Brain microvascular endothelial cell (primary cell): ENCODE measurements at regions not wholly inside any gene's neighbourhood (a gene's known extent, or its start where the extent isn't known, plus 50 kb on each side); places are given as distances from the start of the nearest gene placed in this dataset.

Experiments
- DNase-seq: peaks from one replicate; pipeline ENCODE4 v3.0.0-alpha.2; 2020
- H3K27ac ChIP-seq: fragments of 250-450 bp; sonication (Bioruptor Pico); 2 replicates; pipeline ENCODE4 v1.5.1; 2020; ENCODE audit warnings: mild to moderate bottlenecking, moderate library complexity
- H3K27me3 ChIP-seq: fragments of 250-450 bp; sonication (Bioruptor Pico); replicated peaks from 2 replicates; pipeline ENCODE4 v1.5.1; 2020; ENCODE audit warnings: mild to moderate bottlenecking
- H3K36me3 ChIP-seq: fragments of 250-450 bp; sonication (Bioruptor Pico); replicated peaks from 2 replicates; pipeline ENCODE4 v1.5.1; 2020; ENCODE audit warnings: mild to moderate bottlenecking
- H3K4me3 ChIP-seq: 2 replicates; pipeline ENCODE4 v1.5.1; 2011; ENCODE audit warnings: low read depth, mild to moderate bottlenecking, control low read depth, low read length, moderate library complexity
- CTCF ChIP-seq: IDR thresholded peaks from 2 replicates; pipeline ENCODE4 v1.5.1; 2011; ENCODE audit warnings: low read depth, mild to moderate bottlenecking, moderate library complexity, low read length, control low read depth, inconsistent platforms; ENCODE audit errors: missing control alignments
- in situ Hi-C: cut with HindIII; loops from 2 replicates; pipeline ENCODE4 v1.10.0; 2017; ENCODE audit warnings: low sequenced_read_pairs, low pct_ligation_motif_present

DNA sequence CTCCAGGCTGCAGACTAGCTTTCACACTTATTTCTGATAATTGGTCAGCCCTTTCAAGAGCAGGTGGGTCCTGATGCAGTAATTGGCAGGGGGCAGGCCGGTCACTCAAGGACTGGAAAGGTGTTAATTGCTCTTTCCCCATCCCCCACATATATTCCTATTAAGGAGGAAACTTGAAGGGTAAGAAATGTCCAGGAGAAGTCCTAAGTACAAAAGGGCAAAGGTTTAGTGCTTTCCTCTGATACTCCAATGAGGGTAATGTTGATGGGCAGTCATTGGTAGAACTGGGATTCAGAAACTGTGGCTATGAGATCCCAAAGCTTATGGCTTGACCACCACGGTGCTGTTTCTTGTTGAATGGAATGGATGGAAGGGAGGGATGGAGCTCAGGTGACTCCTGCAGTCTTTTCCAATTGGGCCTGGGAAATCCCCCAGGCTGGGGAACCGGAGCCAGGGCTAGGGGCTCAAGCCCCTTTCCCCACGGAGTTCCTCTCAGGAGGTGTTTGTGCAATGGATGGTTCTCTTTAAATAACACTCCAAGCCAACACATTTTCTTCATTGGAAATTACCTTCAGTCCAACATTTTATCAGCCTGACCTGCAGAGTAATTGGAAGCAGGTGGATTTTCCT lies 103.2 kb upstream of the ALDH1B1 start:
- DNase-seq, result no peak
- Histone ChIP-seq H3K4me3 (no peak overlapping the region), H3K36me3 (no peaks in the 10 kb centered on the region), H3K27ac (no peak overlapping the region), H3K27me3 (no peaks in the 10 kb centered on the region)
- in situ Hi-C loops, result no loop called here
- TF ChIP-seq CTCF, result no peak

DNA sequence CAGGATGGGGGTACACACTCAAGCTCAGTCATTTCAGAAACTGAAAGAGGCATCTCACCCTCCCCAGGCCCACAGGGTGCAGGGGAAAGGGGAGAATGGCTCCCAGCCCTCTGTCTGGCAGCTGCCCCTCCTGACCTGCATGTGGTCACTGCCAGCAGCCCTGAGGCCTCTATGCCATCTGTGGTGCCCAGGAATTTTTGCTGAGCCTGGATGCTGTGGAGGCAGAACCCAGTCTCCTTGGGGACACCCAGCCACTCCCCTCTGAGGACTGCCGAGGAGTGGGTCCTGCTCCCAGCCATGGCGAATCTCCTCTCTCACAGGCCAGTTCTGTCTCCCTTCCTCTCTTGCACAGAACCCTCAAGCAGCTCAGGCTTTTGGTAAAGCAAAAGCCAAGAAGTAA lies 104.0 kb upstream of the ALDH1B1 start:
- no peaks in the 10 kb centered on the region for H3K36me3 ChIP-seq
- no peak for DNase-seq
- no peak overlapping the region for H3K4me3 ChIP-seq
- TF ChIP-seq CTCF, result no peak
- no peak overlapping the region for H3K27ac ChIP-seq
- H3K27me3 ChIP-seq, result no peaks in the 10 kb centered on the region
- in situ Hi-C loops, result no loop called here

DNA sequence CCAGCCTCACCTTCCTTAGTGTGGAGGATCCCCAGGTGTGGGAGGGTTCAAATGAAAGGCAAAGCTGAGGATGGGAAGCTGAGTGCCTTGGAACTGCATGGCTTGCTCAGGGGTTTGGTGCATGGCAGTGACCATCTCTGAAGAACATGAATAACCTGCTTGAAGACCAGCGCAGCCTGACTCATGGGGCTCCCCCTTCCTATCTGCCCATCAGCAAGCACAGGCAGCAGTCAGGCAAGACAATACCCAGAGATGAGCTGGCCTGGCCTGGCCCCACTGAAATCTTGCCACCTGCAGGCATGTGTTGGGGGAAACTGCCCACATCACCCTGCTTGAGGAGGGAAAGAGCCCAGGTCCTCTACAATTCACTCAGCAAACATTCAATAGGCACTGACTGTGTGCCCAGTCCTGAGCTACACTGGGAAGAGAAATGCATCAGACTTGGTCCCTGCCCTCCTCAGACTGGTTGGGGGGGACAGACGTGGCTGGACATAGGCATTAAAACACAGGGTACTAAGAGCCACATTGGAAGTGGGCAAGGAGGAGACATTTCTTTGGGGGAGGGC lies 105.0 kb upstream of the ALDH1B1 start:
- no peak overlapping the region for H3K27ac ChIP-seq
- no peak for TF ChIP-seq CTCF
- no peak overlapping the region for H3K4me3 ChIP-seq
- DNase-seq, result no peak
- no peaks in the 10 kb centered on the region for H3K36me3 ChIP-seq
- in situ Hi-C loops, result no loop called here
- H3K27me3 ChIP-seq, result no peaks in the 10 kb centered on the region

GRCh38 chr9:38286766-38287165 lies 105.7 kb upstream of the ALDH1B1 start:
- H3K4me3 ChIP-seq, result no peak overlapping the region
- H3K27me3 ChIP-seq, result peaks cover 4% of the 10 kb centered on the region
- no peak for DNase-seq
- H3K36me3 ChIP-seq, result no peaks in the 10 kb centered on the region
- H3K27ac ChIP-seq, result no peak overlapping the region
- no peak for TF ChIP-seq CTCF
- in situ Hi-C loops, result no loop called here

- in situ Hi-C loops, result no loop called here
- Histone ChIP-seq H3K27ac (no peak overlapping the region), H3K4me3 (no peak overlapping the region), H3K27me3 (peaks cover 5% of the 10 kb centered on the region), H3K36me3 (no peaks in the 10 kb centered on the region)
- no peak for DNase-seq
- TF ChIP-seq CTCF, result no peak
These were observed 106.1 kb upstream of the ALDH1B1 start for GRCh38 chr9:38286357-38286756.

DNA sequence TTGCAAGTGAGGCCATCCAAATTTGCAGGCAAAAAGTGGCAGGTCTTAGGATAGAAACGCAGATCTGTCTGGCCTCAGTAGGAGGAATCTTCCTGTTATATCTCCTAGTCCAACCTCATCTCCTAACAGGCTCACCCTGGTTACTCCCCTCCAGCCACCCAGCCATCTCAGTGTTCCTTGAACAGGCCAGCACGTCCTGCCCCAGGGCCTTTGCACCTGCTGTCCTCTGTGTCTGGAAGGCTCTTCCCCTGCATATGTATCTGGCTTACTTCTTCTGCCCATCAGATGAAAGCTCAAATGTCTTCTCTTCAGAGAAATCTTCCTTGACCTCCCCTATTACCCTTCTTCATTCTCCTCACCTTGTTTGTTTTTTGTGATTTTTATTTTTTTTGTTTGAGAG lies 107.3 kb upstream of the ALDH1B1 start:
- in situ Hi-C loops, result no loop called here
- H3K36me3 ChIP-seq, result no peaks in the 10 kb centered on the region
- DNase-seq, result no peak
- H3K27me3 ChIP-seq, result peaks cover 5% of the 10 kb centered on the region
- no peak overlapping the region for H3K27ac ChIP-seq
- TF ChIP-seq CTCF, result no peak
- no peak overlapping the region for H3K4me3 ChIP-seq
